Astrocyte (in vitro differentiated cells and primary cell): ENCODE measurements at regions not wholly inside any gene's neighbourhood (a gene's known extent, or its start where the extent isn't known, plus 50 kb on each side); places are given as distances from the start of the nearest gene placed in this dataset.

ENCODE experiments used
- CTCF ChIP-seq: IDR thresholded peaks from 2 replicates; pipeline ENCODE4 v1.5.1; 2011; ENCODE audit warnings: low read depth, mild to moderate bottlenecking, inconsistent platforms, low read length, moderate library complexity; ENCODE audit not compliant: insufficient read depth
- EZH2 ChIP-seq: IDR thresholded peaks from 2 replicates; pipeline ENCODE4 v1.6.1; 2012; ENCODE audit warnings: mild to moderate bottlenecking, low read length, inconsistent platforms; ENCODE audit not compliant: insufficient read depth

DNA sequence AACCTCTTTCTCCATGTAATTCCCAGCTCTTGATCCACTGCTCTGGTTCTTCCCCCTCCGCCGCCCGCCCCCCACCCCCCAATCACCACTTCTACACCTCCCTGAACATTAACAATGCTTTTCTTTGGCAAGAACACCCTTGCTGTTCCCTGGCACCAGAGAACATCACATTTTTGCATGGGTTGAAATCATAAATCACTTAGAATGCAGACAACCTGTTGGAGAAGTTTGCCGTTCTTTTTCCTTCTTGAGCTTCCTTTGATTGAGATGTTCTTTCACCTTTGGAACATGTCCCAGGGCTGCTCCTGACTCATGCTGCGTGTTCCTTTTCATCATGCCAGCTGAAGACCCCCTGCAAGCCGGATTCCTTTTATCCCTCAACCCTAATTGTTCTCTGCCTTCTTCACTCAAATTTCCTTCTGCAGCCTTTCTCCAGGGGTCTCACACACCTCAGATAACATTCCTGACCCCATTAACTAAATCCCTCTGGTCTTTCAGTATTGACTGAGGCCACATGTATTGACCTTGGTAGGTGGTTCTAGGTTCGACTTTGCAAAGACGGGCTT lies 294.1 kb upstream of the TMPO start:
- TF ChIP-seq CTCF = no peak
- TF ChIP-seq EZH2 = no peak
